Mucosa of descending colon (tissue), 3 donors: ENCODE measurements at regions not wholly inside any gene's neighbourhood (a gene's known extent, or its start where the extent isn't known, plus 50 kb on each side); places are given as distances from the start of the nearest gene placed in this dataset.
"Not testable (repeated sequence)": the region's sequence is repeated elsewhere in the genome, so short reads cannot be mapped to it uniquely, and the experiment has no call there.

Experiments
- ATAC-seq: fragments of 200-7000 bp; cut with Tn5 transposase; one replicate; pipeline ENCODE4 v1.9.1; 2020; ENCODE audit warnings: mild to moderate bottlenecking, moderate library complexity
- DNase-seq, 3 donors: peaks; one replicate each; pipeline ENCODE4 v3.0.0-alpha.2; 2020
- H3K36me3 ChIP-seq: fragments of 200-600 bp; one replicate; pipeline ENCODE4 v1.8.0; 2021; ENCODE audit warnings: low read depth, mild to moderate bottlenecking
- H3K4me1 ChIP-seq: fragments of 200-600 bp; one replicate; pipeline ENCODE4 v1.8.0; 2021; ENCODE audit warnings: low read depth, mild to moderate bottlenecking
- H3K4me3 ChIP-seq: fragments of 200-600 bp; one replicate; pipeline ENCODE4 v1.8.0; 2021; ENCODE audit warnings: mild to moderate bottlenecking
- H3K9me3 ChIP-seq: fragments of 200-600 bp; one replicate; pipeline ENCODE4 v1.8.0; 2021; ENCODE audit warnings: mild to moderate bottlenecking
- CTCF ChIP-seq: fragments of 200-600 bp; IDR thresholded peaks from one replicate; pipeline ENCODE4 v1.8.0; 2022; ENCODE audit warnings: antibody characterized with exemption, mild to moderate bottlenecking
- intact Hi-C, 2 donors: fragments of 100-400 bp; cut with DNase I in 1 of 2; cut with micrococcal nuclease in 1 of 2; formaldehyde crosslinking; loops; one replicate each; pipeline versions ENCODE4 v1.11.0 to v1.11.1; 2022; cut with DNase I, micrococcal nuclease
- donor health status: DM: no; HTN: no; CAD: no; lungs with moderate emphysema.
- donor health status: DM: no; HTN: no; CAD: no.
- donor health status: DM: no; HTN: yes; CAD: no.

DNA sequence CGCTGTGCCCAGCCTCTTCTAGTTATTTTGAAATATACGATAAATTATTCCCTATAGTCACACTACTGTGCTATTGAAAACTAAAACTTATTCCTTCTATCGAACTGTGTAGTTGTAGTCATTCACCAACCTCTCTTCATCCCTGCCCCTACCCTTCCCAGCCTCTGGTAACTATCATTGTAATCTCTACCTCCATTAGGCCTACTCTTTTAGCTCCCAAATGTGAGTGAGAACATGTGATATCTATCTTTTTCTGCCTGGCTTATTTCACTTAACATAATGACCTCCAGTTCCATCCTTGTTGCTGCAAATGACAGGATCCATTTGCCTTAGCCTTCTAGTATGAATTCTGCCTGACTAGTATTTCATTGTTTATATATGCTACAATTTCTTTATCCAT, 127.4 kb downstream of the PSAT1 start:
- TF ChIP-seq CTCF: no peak
- no peak for ATAC-seq
- H3K4me3 ChIP-seq: no peak overlapping the region

DNA sequence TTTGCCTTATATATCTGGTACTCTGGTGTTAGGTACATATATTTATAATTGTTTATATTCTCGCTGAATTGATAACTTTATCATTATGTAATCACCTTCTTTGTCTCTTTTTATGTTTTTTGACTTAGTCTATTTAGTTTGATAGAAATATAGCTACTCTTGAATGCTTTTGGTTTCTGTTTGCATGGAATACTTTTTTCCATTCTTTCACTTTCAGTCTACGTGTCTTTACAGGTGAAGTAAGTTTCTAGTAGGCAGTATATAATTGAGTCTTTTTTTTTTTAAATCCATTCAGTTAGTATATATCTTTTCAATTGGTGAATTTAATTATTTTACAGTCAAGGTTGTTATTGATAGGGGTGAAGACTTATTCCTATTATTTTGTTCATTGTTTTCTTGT, 131.7 kb downstream of the PSAT1 start:
- DNase-seq: no peak
- Histone ChIP-seq H3K36me3 (no peaks in the 10 kb centered on the region), H3K9me3 (peaks cover 3% of the 10 kb centered on the region), H3K4me3 (no peak overlapping the region), H3K4me1 (no peaks in the 10 kb centered on the region)
- intact Hi-C loops: no loop called here
- no peak for TF ChIP-seq CTCF
- no peak for ATAC-seq

More for the DNA sequence above, 127.4 kb downstream of the PSAT1 start:
- Histone ChIP-seq H3K36me3 (no peaks in the 10 kb centered on the region), H3K4me1 (no peaks in the 10 kb centered on the region), H3K9me3 (peaks cover 3% of the 10 kb centered on the region)
- no peak for DNase-seq
- intact Hi-C loops: no loop called here

DNA sequence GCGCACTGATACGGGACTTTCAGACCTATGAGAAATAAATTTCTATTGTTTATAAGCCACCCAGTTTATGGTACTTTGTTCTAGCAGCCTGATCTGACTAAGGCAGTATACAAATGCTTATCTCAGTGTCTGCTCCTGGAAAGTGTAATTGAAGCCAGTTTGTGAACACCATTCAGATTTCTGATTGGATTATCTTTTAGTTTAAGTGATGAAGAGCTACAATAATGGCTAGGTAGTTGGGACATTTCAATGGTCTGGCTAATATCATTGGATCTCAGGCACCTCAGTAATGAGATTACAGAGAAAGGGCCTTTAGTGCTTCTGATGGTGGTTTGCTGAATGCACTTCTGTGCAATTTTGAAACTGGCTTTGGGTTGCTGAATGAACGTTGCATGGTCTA, 133.5 kb downstream of the PSAT1 start:
- Histone ChIP-seq H3K4me3 (no peak overlapping the region), H3K36me3 (no peaks in the 10 kb centered on the region), H3K4me1 (no peaks in the 10 kb centered on the region), H3K9me3 (peaks cover 3% of the 10 kb centered on the region)
- TF ChIP-seq CTCF: no peak
- intact Hi-C loops: no loop called here
- no peak for ATAC-seq
- no peak for DNase-seq

DNA sequence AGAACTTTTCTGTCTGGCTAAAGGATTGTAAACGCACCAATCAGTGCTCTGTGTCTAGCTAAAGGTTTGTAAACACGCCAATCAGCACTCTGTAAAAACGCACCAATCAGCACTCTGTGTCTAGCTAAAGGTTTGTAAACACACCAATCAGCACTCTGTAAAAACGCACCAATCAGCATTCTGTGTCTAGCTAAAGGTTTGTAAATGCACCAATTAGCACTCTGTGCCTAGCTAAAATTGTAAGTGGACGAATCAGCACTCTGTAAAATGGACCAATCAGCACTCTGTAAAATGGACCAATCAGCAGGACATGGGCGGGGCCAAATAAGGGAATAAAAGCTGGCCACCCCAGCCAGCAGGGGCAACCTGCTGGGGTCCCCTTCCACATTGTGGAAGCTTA, 134.1 kb downstream of the PSAT1 start:
- DNase-seq, intact Hi-C loops, H3K36me3 ChIP-seq, H3K4me1 ChIP-seq, ATAC-seq, H3K9me3 ChIP-seq, H3K4me3 ChIP-seq: not testable (repeated sequence)

DNA sequence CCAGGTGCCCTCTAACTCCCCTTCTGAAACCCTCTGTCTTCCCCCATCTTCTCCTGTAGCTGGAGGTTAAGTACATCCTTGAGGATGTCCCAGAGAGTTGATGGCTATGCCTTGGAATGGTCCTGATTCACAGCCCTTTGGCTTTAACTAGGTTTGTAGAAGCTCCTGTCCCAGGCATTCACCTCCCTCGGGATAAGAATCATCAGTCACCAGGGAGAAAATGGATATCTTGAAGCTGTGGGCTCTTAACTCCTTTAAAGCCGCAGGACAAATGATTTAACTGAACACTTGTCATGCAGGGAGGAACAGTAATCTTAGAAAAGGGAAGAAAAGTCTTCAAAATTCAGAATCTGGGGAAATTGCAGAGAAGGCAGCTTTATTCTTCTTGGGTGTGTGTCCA, 139.9 kb downstream of the PSAT1 start:
- no peak for DNase-seq
- intact Hi-C loops: no loop called here
- Histone ChIP-seq H3K36me3 (no peaks in the 10 kb centered on the region), H3K9me3 (no peaks in the 10 kb centered on the region), H3K4me1 (no peaks in the 10 kb centered on the region), H3K4me3 (no peak overlapping the region)
- no peak for TF ChIP-seq CTCF
- ATAC-seq: no peak

DNA sequence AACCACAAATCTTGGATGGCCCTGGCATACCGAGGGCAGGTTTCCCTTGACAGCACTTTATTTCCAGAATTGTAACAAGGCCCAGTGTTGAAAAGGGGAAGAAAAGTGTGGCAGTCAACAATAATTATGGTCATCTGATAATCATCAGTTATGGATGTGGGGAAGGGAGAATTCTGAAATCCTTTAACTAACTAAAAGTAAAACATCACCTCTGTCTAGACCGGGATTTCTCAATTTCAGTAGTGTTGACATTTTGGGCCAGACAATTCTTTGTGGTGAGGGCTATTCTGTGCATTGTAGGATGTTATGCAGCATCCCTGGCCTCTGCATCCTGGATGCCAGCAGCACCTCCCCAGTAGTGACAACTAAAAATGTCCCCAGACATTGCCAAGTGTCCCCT, 140.4 kb downstream of the PSAT1 start:
- Histone ChIP-seq H3K36me3 (no peaks in the 10 kb centered on the region), H3K4me1 (no peaks in the 10 kb centered on the region), H3K9me3 (no peaks in the 10 kb centered on the region), H3K4me3 (no peak overlapping the region)
- ATAC-seq: no peak
- DNase-seq: no peak
- intact Hi-C loops: no loop called here
- no peak for TF ChIP-seq CTCF
